Fibroblast of peridontal ligament (primary cell): ENCODE measurements at regions not wholly inside any gene's neighbourhood (a gene's known extent, or its start where the extent isn't known, plus 50 kb on each side); places are given as distances from the start of the nearest gene placed in this dataset.

Source experiments
- DNase-seq: peaks from one replicate; pipeline ENCODE4 v3.0.0-alpha.2; 2010; ENCODE audit errors: extremely low read depth

GRCh38 chr1:5713101-5714010, 278.9 kb downstream of the NPHP4 start:
- no peak for DNase-seq

GRCh38 chr1:5711956-5712645, 280.1 kb downstream of the NPHP4 start:
- DNase-seq = no peak

GRCh38 chr1:5711079-5711478, 281.1 kb downstream of the NPHP4 start:
- no peak for DNase-seq

GRCh38 chr1:5709976-5710375, 282.2 kb downstream of the NPHP4 start:
- no peak for DNase-seq

- DNase-seq = no peak
Measured at GRCh38 chr1:5709461-5709975, 282.7 kb downstream of the NPHP4 start.

- DNase-seq = no peak
Measured at GRCh38 chr1:5708346-5709245, 283.6 kb downstream of the NPHP4 start.

GRCh38 chr1:5707566-5708345, 284.5 kb downstream of the NPHP4 start:
- no peak for DNase-seq

GRCh38 chr1:5706239-5706638, 286.0 kb downstream of the NPHP4 start:
- DNase-seq = no peak

GRCh38 chr1:5705751-5706150, 286.5 kb downstream of the NPHP4 start:
- DNase-seq = no peak

GRCh38 chr1:5704561-5705514, 287.4 kb downstream of the NPHP4 start:
- no peak for DNase-seq

GRCh38 chr1:5701642-5702041, 290.6 kb downstream of the NPHP4 start:
- no peak for DNase-seq

- no peak for DNase-seq
Measured at GRCh38 chr1:5693568-5693967, 298.7 kb downstream of the NPHP4 start.

GRCh38 chr1:5692664-5693063, 299.6 kb downstream of the NPHP4 start:
- no peak for DNase-seq

- DNase-seq = no peak
Measured at GRCh38 chr1:5691795-5692509, 300.3 kb downstream of the NPHP4 start.

- no peak for DNase-seq
Measured at GRCh38 chr1:5690898-5691297, 301.3 kb downstream of the NPHP4 start.

GRCh38 chr1:5690291-5690690, 301.9 kb downstream of the NPHP4 start:
- DNase-seq = no peak

- DNase-seq = no peak
Measured at GRCh38 chr1:5688081-5689077, 303.8 kb downstream of the NPHP4 start.
